ENCODE measurements at regions not wholly inside any gene's neighbourhood (a gene's known extent, or its start where the extent isn't known, plus 50 kb on each side); places are given as distances from the start of the nearest gene placed in this dataset.

DNA sequence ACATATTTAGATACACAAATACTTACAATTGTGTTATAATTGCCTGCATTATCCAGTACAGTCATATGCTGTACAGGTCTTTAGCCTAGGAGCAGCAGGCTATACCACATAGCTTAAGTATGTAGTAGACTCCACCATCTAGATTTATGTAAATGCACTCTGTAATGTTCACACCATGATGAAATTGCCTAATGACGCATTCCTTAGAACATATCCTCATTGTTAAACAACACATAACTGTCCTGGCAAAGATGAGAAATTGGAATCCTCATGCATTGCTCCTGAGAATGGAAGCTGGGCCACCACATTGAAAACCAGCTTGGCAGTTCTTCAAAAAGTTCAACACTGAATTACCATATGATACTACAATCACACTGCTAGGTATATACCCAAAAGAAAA is 1002.8 kb upstream of the CELF2 start:
- TF ChIP-seq, protein P1, sequence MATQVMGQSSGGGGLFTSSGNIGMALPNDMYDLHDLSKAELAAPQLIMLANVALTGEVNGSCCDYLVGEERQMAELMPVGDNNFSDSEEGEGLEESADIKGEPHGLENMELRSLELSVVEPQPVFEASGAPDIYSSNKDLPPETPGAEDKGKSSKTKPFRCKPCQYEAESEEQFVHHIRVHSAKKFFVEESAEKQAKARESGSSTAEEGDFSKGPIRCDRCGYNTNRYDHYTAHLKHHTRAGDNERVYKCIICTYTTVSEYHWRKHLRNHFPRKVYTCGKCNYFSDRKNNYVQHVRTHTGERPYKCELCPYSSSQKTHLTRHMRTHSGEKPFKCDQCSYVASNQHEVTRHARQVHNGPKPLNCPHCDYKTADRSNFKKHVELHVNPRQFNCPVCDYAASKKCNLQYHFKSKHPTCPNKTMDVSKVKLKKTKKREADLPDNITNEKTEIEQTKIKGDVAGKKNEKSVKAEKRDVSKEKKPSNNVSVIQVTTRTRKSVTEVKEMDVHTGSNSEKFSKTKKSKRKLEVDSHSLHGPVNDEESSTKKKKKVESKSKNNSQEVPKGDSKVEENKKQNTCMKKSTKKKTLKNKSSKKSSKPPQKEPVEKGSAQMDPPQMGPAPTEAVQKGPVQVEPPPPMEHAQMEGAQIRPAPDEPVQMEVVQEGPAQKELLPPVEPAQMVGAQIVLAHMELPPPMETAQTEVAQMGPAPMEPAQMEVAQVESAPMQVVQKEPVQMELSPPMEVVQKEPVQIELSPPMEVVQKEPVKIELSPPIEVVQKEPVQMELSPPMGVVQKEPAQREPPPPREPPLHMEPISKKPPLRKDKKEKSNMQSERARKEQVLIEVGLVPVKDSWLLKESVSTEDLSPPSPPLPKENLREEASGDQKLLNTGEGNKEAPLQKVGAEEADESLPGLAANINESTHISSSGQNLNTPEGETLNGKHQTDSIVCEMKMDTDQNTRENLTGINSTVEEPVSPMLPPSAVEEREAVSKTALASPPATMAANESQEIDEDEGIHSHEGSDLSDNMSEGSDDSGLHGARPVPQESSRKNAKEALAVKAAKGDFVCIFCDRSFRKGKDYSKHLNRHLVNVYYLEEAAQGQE (IDR thresholded peaks at IDR 0.05; ENCODE audit: low read depth) = no peak
- TF ChIP-seq FOXM1 (IDR thresholded peaks at IDR 0.05; ENCODE audit: borderline replicate concordance, low read depth) (no peak), EP300 (IDR thresholded peaks at IDR 0.05; ENCODE audit: borderline replicate concordance) (no peak), RAD21 (IDR thresholded peaks at IDR 0.05; ENCODE audit: low read depth) (no peak), TAF1 (IDR thresholded peaks at IDR 0.05; ENCODE audit: low read depth) (no peak), YY1 (IDR thresholded peaks at IDR 0.05; ENCODE audit: low read depth) (no peak), NFIC (IDR thresholded peaks at IDR 0.05) (no peak), CEBPB (IDR thresholded peaks at IDR 0.05) (no peak), EGR1 (IDR thresholded peaks at IDR 0.05) (no peak), ZBTB7A (IDR thresholded peaks at IDR 0.05; ENCODE audit: low read depth) (no peak), TCF12 (IDR thresholded peaks at IDR 0.05; ENCODE audit: low read depth) (no peak), TEAD4 (IDR thresholded peaks at IDR 0.05) (no peak)
- TF ChIP-seq, protein P2, sequence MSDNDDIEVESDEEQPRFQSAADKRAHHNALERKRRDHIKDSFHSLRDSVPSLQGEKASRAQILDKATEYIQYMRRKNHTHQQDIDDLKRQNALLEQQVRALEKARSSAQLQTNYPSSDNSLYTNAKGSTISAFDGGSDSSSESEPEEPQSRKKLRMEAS (IDR thresholded peaks at IDR 0.05) = no peak
- TF ChIP-seq, protein P3, sequence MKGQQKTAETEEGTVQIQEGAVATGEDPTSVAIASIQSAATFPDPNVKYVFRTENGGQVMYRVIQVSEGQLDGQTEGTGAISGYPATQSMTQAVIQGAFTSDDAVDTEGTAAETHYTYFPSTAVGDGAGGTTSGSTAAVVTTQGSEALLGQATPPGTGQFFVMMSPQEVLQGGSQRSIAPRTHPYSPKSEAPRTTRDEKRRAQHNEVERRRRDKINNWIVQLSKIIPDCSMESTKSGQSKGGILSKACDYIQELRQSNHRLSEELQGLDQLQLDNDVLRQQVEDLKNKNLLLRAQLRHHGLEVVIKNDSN (IDR thresholded peaks at IDR 0.05) = no peak
